Endothelial cell of umbilical vein (primary cell): ENCODE measurements at regions not wholly inside any gene's neighbourhood (a gene's known extent, or its start where the extent isn't known, plus 50 kb on each side); places are given as distances from the start of the nearest gene placed in this dataset.

Experiments used
- CTCF ChIP-seq, 2 donors: IDR thresholded peaks; 1 replicate in 1 of 2; 2 replicates in 1 of 2; pipeline ENCODE4 v1.5.1; 2011; ENCODE audit warnings: low read length in 2 of 2, mild to moderate bottlenecking in 2 of 2, moderate library complexity in 2 of 2, control low read depth in 1 of 2, inconsistent platforms in 1 of 2, low read depth in 1 of 2; ENCODE audit not compliant: insufficient read depth in 1 of 2; ENCODE audit errors: extremely low read depth in 1 of 2
- EZH2 ChIP-seq: IDR thresholded peaks from 2 replicates; pipeline ENCODE4 v1.6.1; 2012; ENCODE audit warnings: borderline replicate concordance, low read depth, mild to moderate bottlenecking, moderate library complexity, low read length, inconsistent platforms; ENCODE audit not compliant: severe bottlenecking
- MYC ChIP-seq: IDR thresholded peaks from one replicate; pipeline ENCODE4 v1.6.1; 2011; ENCODE audit warnings: mild to moderate bottlenecking, low read depth, low read length
- POLR2A ChIP-seq: IDR thresholded peaks from 2 replicates; pipeline ENCODE4 v1.6.1; 2012; ENCODE audit warnings: low read depth, mild to moderate bottlenecking, control low read depth, low read length
- POLR2AphosphoS5 ChIP-seq: IDR thresholded peaks from 2 replicates; pipeline ENCODE4 v1.6.1; 2012; ENCODE audit warnings: low read depth, mild to moderate bottlenecking, control low read depth, low read length, moderate library complexity; ENCODE audit not compliant: insufficient read depth

DNA sequence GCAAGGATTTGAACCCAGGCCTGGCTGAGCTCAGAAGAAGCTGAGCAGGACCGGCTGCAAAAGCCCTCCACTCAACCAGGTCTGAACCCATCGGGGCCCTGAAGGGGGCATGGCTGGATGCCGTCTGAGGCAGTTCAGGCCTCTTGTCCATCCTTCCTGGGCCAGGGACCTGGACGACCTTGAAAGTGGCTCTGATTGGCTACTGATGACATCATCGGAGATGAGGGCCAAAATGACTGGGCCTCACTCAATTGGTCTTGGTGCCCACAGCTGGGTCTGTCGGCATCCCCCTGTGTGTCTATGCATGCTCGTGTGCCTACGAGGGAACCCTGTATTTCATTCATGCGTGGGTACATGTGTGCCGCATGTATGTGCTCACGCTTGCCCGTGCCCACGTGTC, 71.8 kb downstream of the PTPRS start:
- TF ChIP-seq CTCF (IDR thresholded peaks at IDR 0.05; ENCODE audit: extremely low read depth in 1 of 2, insufficient read depth in 1 of 2, low read depth in 1 of 2, low read length in 2 of 2) (no peak), POLR2A (no peak), EZH2 (no peak), MYC (no peak), POLR2AphosphoS5 (no peak)
